Amygdala (tissue), 56 donors: ENCODE measurements at regions not wholly inside any gene's neighbourhood (a gene's known extent, or its start where the extent isn't known, plus 50 kb on each side); places are given as distances from the start of the nearest gene placed in this dataset.

Experiments
- DNase-seq, 56 donors: peaks; one replicate each; lab custom pipeline; 2025; lab: John Stamatoyannopoulos, UW

GRCh38 chr3:147575391-147575790 is 166.2 kb downstream of the ZIC1 start:
- DNase-seq, result no peak

- no peak for DNase-seq
These were observed 173.5 kb downstream of the ZIC1 start for GRCh38 chr3:147582642-147583041.

GRCh38 chr3:147589016-147589415 is 179.9 kb downstream of the ZIC1 start:
- DNase-seq, result no peak

GRCh38 chr3:147604136-147604535 is 195.0 kb downstream of the ZIC1 start:
- DNase-seq, result no peak

- DNase-seq, result no peak
These were observed 204.6 kb downstream of the ZIC1 start for GRCh38 chr3:147613725-147614124.

GRCh38 chr3:147614210-147614609 is 205.0 kb downstream of the ZIC1 start:
- no peak for DNase-seq

GRCh38 chr3:147615035-147615434 is 205.9 kb downstream of the ZIC1 start:
- DNase-seq, result no peak

- DNase-seq, result no peak
These were observed 207.9 kb downstream of the ZIC1 start for GRCh38 chr3:147616998-147617619.

GRCh38 chr3:147618691-147619090 is 209.5 kb downstream of the ZIC1 start:
- DNase-seq, result no peak

GRCh38 chr3:147619921-147620560 is 210.9 kb downstream of the ZIC1 start:
- DNase-seq, result no peak

GRCh38 chr3:147620906-147621305 is 211.7 kb downstream of the ZIC1 start:
- no peak for DNase-seq

GRCh38 chr3:147630921-147631415 is 221.8 kb downstream of the ZIC1 start:
- no peak for DNase-seq

- no peak for DNase-seq
These were observed 231.6 kb downstream of the ZIC1 start for GRCh38 chr3:147640781-147641180.

GRCh38 chr3:147645761-147646160 is 236.6 kb downstream of the ZIC1 start:
- no peak for DNase-seq

- DNase-seq, result no peak
These were observed 240.3 kb downstream of the ZIC1 start for GRCh38 chr3:147649475-147649874.

- no peak for DNase-seq
These were observed 242.1 kb downstream of the ZIC1 start for GRCh38 chr3:147651107-147651778.

GRCh38 chr3:147652651-147653366 is 243.6 kb downstream of the ZIC1 start:
- no peak for DNase-seq

- no peak for DNase-seq
These were observed 244.3 kb downstream of the ZIC1 start for GRCh38 chr3:147653367-147653923.

- DNase-seq, result no peak
These were observed 245.7 kb downstream of the ZIC1 start for GRCh38 chr3:147654827-147655226.

- DNase-seq, result no peak
These were observed 246.1 kb downstream of the ZIC1 start for GRCh38 chr3:147655236-147655635.

GRCh38 chr3:147656023-147656422 is 246.9 kb downstream of the ZIC1 start:
- no peak for DNase-seq
